ENCODE measurements at regions not wholly inside any gene's neighbourhood (a gene's known extent, or its start where the extent isn't known, plus 50 kb on each side); places are given as distances from the start of the nearest gene placed in this dataset.

DNA sequence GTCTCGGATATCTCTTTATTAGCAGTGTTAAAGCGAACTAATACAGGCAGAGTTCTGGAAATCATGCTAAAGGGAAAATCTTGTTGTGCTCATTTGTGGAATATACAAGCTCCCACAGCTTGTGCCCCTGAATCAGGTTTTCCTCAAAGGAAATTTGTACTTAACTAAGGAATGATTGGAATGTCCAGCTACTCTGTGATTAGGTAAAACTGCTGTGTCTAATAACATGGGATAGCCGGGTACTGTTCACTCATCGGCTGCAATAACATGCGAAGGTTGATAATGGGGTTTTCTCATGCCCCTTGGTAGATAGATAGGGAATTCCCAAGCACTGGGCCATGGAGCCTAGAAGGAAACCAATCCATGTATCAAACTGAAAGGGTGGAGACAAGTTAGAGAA lies 306.7 kb downstream of the NR2F1-AS1 start:
- TF ChIP-seq, protein P1, sequence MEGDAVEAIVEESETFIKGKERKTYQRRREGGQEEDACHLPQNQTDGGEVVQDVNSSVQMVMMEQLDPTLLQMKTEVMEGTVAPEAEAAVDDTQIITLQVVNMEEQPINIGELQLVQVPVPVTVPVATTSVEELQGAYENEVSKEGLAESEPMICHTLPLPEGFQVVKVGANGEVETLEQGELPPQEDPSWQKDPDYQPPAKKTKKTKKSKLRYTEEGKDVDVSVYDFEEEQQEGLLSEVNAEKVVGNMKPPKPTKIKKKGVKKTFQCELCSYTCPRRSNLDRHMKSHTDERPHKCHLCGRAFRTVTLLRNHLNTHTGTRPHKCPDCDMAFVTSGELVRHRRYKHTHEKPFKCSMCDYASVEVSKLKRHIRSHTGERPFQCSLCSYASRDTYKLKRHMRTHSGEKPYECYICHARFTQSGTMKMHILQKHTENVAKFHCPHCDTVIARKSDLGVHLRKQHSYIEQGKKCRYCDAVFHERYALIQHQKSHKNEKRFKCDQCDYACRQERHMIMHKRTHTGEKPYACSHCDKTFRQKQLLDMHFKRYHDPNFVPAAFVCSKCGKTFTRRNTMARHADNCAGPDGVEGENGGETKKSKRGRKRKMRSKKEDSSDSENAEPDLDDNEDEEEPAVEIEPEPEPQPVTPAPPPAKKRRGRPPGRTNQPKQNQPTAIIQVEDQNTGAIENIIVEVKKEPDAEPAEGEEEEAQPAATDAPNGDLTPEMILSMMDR (conservative IDR thresholded peaks at IDR 0.05; ENCODE audit: low read depth in 2 of 2), result no peak
- TF ChIP-seq POLR2AphosphoS5 (IDR thresholded peaks at IDR 0.05; ENCODE audit: low read depth) (no peak), STAT1 (IDR thresholded peaks at IDR 0.05; ENCODE audit: unreplicated experiment) (no peak), EZH2phosphoT487 (IDR thresholded peaks at IDR 0.05; ENCODE audit: unreplicated experiment) (no peak), EZH2 (IDR thresholded peaks at IDR 0.05; ENCODE audit: low read depth, unreplicated experiment) (no peak), CREB1 (CRISPR knock-in tag; IDR thresholded peaks at IDR 0.05; ENCODE audit: low read depth) (no peak), JUNB (IDR thresholded peaks at IDR 0.05; ENCODE audit: unreplicated experiment) (no peak), ZNF114 (CRISPR knock-in tag; IDR thresholded peaks at IDR 0.05) (no peak), NANOG (IDR thresholded peaks at IDR 0.05; ENCODE audit: borderline replicate concordance) (no peak), ZNF331 (CRISPR knock-in tag; IDR thresholded peaks at IDR 0.05; ENCODE audit: low read depth) (no peak)
- TF ChIP-seq, protein P2, sequence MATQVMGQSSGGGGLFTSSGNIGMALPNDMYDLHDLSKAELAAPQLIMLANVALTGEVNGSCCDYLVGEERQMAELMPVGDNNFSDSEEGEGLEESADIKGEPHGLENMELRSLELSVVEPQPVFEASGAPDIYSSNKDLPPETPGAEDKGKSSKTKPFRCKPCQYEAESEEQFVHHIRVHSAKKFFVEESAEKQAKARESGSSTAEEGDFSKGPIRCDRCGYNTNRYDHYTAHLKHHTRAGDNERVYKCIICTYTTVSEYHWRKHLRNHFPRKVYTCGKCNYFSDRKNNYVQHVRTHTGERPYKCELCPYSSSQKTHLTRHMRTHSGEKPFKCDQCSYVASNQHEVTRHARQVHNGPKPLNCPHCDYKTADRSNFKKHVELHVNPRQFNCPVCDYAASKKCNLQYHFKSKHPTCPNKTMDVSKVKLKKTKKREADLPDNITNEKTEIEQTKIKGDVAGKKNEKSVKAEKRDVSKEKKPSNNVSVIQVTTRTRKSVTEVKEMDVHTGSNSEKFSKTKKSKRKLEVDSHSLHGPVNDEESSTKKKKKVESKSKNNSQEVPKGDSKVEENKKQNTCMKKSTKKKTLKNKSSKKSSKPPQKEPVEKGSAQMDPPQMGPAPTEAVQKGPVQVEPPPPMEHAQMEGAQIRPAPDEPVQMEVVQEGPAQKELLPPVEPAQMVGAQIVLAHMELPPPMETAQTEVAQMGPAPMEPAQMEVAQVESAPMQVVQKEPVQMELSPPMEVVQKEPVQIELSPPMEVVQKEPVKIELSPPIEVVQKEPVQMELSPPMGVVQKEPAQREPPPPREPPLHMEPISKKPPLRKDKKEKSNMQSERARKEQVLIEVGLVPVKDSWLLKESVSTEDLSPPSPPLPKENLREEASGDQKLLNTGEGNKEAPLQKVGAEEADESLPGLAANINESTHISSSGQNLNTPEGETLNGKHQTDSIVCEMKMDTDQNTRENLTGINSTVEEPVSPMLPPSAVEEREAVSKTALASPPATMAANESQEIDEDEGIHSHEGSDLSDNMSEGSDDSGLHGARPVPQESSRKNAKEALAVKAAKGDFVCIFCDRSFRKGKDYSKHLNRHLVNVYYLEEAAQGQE (IDR thresholded peaks at IDR 0.05; ENCODE audit: unreplicated experiment), result no peak
- TF ChIP-seq, protein P3, sequence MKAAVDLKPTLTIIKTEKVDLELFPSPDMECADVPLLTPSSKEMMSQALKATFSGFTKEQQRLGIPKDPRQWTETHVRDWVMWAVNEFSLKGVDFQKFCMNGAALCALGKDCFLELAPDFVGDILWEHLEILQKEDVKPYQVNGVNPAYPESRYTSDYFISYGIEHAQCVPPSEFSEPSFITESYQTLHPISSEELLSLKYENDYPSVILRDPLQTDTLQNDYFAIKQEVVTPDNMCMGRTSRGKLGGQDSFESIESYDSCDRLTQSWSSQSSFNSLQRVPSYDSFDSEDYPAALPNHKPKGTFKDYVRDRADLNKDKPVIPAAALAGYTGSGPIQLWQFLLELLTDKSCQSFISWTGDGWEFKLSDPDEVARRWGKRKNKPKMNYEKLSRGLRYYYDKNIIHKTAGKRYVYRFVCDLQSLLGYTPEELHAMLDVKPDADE (IDR thresholded peaks at IDR 0.05), result no peak
- TF ChIP-seq, protein P4, sequence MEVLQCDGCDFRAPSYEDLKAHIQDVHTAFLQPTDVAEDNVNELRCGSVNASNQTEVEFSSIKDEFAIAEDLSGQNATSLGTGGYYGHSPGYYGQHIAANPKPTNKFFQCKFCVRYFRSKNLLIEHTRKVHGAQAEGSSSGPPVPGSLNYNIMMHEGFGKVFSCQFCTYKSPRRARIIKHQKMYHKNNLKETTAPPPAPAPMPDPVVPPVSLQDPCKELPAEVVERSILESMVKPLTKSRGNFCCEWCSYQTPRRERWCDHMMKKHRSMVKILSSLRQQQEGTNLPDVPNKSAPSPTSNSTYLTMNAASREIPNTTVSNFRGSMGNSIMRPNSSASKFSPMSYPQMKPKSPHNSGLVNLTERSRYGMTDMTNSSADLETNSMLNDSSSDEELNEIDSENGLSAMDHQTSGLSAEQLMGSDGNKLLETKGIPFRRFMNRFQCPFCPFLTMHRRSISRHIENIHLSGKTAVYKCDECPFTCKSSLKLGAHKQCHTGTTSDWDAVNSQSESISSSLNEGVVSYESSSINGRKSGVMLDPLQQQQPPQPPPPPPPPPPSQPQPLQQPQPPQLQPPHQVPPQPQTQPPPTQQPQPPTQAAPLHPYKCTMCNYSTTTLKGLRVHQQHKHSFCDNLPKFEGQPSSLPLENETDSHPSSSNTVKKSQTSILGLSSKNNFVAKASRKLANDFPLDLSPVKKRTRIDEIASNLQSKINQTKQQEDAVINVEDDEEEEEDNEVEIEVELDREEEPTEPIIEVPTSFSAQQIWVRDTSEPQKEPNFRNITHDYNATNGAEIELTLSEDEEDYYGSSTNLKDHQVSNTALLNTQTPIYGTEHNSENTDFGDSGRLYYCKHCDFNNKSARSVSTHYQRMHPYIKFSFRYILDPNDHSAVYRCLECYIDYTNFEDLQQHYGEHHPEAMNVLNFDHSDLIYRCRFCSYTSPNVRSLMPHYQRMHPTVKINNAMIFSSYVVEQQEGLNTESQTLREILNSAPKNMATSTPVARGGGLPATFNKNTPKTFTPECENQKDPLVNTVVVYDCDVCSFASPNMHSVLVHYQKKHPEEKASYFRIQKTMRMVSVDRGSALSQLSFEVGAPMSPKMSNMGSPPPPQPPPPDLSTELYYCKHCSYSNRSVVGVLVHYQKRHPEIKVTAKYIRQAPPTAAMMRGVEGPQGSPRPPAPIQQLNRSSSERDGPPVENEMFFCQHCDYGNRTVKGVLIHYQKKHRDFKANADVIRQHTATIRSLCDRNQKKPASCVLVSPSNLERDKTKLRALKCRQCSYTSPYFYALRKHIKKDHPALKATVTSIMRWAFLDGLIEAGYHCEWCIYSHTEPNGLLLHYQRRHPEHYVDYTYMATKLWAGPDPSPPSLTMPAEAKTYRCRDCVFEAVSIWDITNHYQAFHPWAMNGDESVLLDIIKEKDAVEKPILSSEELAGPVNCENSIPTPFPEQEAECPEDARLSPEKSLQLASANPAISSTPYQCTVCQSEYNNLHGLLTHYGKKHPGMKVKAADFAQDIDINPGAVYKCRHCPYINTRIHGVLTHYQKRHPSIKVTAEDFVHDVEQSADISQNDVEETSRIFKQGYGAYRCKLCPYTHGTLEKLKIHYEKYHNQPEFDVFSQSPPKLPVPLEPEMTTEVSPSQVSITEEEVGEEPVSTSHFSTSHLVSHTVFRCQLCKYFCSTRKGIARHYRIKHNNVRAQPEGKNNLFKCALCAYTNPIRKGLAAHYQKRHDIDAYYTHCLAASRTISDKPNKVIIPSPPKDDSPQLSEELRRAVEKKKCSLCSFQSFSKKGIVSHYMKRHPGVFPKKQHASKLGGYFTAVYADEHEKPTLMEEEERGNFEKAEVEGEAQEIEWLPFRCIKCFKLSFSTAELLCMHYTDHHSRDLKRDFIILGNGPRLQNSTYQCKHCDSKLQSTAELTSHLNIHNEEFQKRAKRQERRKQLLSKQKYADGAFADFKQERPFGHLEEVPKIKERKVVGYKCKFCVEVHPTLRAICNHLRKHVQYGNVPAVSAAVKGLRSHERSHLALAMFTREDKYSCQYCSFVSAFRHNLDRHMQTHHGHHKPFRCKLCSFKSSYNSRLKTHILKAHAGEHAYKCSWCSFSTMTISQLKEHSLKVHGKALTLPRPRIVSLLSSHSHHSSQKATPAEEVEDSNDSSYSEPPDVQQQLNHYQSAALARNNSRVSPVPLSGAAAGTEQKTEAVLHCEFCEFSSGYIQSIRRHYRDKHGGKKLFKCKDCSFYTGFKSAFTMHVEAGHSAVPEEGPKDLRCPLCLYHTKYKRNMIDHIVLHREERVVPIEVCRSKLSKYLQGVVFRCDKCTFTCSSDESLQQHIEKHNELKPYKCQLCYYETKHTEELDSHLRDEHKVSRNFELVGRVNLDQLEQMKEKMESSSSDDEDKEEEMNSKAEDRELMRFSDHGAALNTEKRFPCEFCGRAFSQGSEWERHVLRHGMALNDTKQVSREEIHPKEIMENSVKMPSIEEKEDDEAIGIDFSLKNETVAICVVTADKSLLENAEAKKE (CRISPR knock-in tag; IDR thresholded peaks at IDR 0.05), result no peak

Measured in GM23338 (cell line).